ENCODE measurements at regions not wholly inside any gene's neighbourhood (a gene's known extent, or its start where the extent isn't known, plus 50 kb on each side); places are given as distances from the start of the nearest gene placed in this dataset.

- no peaks in the 10 kb centered on the region for H4K20me1 ChIP-seq (ENCODE audit: insufficient read depth, low read length)
- no peak overlapping the region for H3K4me2 ChIP-seq (ENCODE audit: low read depth, low read length)
- H3K9me3 ChIP-seq (ENCODE audit: low read length): peaks cover 10% of the 10 kb centered on the region; the same call in 1 of the 2 replicates
- ChIA-PET POLR2A (no interaction called here), CTCF (ENCODE audit: low intra/inter-chr PET ratio, low total read pairs) (no interaction called here)
- intact Hi-C loops (cut with micrococcal nuclease; ENCODE audit: unreplicated experiment) (no loop called here), in situ Hi-C loops (cut with HindIII; ENCODE audit: extremely low pct_ligation_motif_present, low pct_unique_long_range_greater_than_20kb) (loop anchor here (10.0 kb wide), 1 partner anchor 965 kb away; no protein-coding TSS in a partner anchor)
- H3K36me3 ChIP-seq (replicated peaks in 1 of 2; ENCODE audit: control insufficient read depth in 1 of 2, insufficient read depth in 2 of 2, low read length in 2 of 2): no peaks in the 10 kb centered on the region
- H3K79me2 ChIP-seq (ENCODE audit: insufficient read depth, low read length): no peaks in the 10 kb centered on the region
- H3K27me3 ChIP-seq (ENCODE audit: control insufficient read depth in 1 of 2, insufficient read depth in 2 of 2, low read length in 2 of 2): no peaks in the 10 kb centered on the region
- no peak for TF ChIP-seq GLMP (CRISPR knock-in tag; IDR thresholded peaks at IDR 0.05; ENCODE audit: borderline replicate concordance)
- no peak for TF ChIP-seq ETV5 (CRISPR knock-in tag; IDR thresholded peaks at IDR 0.05; ENCODE audit: borderline replicate concordance)
- no peak for TF ChIP-seq SIN3B (IDR thresholded peaks at IDR 0.05; ENCODE audit: low read length)
- TF ChIP-seq ZNF124 (CRISPR knock-in tag; IDR thresholded peaks at IDR 0.05): no peak
- no peak for TF ChIP-seq SNAPC2 (CRISPR knock-in tag; IDR thresholded peaks at IDR 0.05)
- TF ChIP-seq HNF4A (CRISPR knock-in tag; IDR thresholded peaks at IDR 0.05): 0 out of 2 replicates have a peak, but pooled peaks have one; percentile 7
- no CpG with 5 or more reads among the region's 1 CpG for WGBS (ENCODE audit: low lambda C conversion rate)
- H2AFZ ChIP-seq (ENCODE audit: low read length): no peak overlapping the region
- no peak overlapping the region for H3K9ac ChIP-seq (ENCODE audit: insufficient read depth, low read depth, low read length)
- ATAC-seq (peak; percentile 68; the same call in 2 of the 3 replicates), FAIRE-seq (no peak), DNase-seq (ENCODE audit: low spot score) (peak; percentile 2)
- H3K27ac ChIP-seq (ENCODE audit: extremely low read length, insufficient read depth, low read length): no peak overlapping the region
- no peak overlapping the region for H3K4me3 ChIP-seq (replicated peaks in 1 of 3; ENCODE audit: insufficient read depth in 1 of 3, low read depth in 2 of 3, low read length in 3 of 3)
- no TSS peak for BruUV-seq (replicated peaks)
- H3K4me1 ChIP-seq (ENCODE audit: insufficient read depth, low read length): no peaks in the 10 kb centered on the region
Observed at GRCh38 chr4:60209588-60209987, 990.5 kb upstream of the ADGRL3 start.

- Histone ChIP-seq H3K4me3 (replicated peaks in 1 of 3; ENCODE audit: insufficient read depth in 1 of 3, low read depth in 2 of 3, low read length in 3 of 3) (no peak overlapping the region), H3K9ac (ENCODE audit: insufficient read depth, low read depth, low read length) (no peak overlapping the region), H3K79me2 (ENCODE audit: insufficient read depth, low read length) (no peaks in the 10 kb centered on the region), H3K27me3 (ENCODE audit: control insufficient read depth in 1 of 2, insufficient read depth in 2 of 2, low read length in 2 of 2) (no peaks in the 10 kb centered on the region), H3K27ac (ENCODE audit: extremely low read length, insufficient read depth, low read length) (no peak overlapping the region), H3K36me3 (replicated peaks in 1 of 2; ENCODE audit: control insufficient read depth in 1 of 2, insufficient read depth in 2 of 2, low read length in 2 of 2) (no peaks in the 10 kb centered on the region), H3K4me1 (ENCODE audit: insufficient read depth, low read length) (no peaks in the 10 kb centered on the region), H3K9me3 (ENCODE audit: low read length) (no peaks in the 10 kb centered on the region), H2AFZ (ENCODE audit: low read length) (no peak overlapping the region), H3K4me2 (ENCODE audit: low read depth, low read length) (no peak overlapping the region), H4K20me1 (ENCODE audit: insufficient read depth, low read length) (no peaks in the 10 kb centered on the region)
- in situ Hi-C loops (cut with HindIII; ENCODE audit: extremely low pct_ligation_motif_present, low pct_unique_long_range_greater_than_20kb): no loop called here
- POLR2A ChIA-PET: no interaction called here
- CTCF ChIA-PET (ENCODE audit: low intra/inter-chr PET ratio, low total read pairs): no interaction called here
- FAIRE-seq: no peak
- WGBS (ENCODE audit: low lambda C conversion rate): 97% methylated on average over 2 of the region's 2 CpGs
- BruUV-seq (replicated peaks): no TSS peak
- no peak for ATAC-seq
- intact Hi-C loops (cut with micrococcal nuclease; ENCODE audit: unreplicated experiment): no loop called here
- no peak for DNase-seq (ENCODE audit: low spot score)
- TF ChIP-seq PHF21A (CRISPR knock-in tag; IDR thresholded peaks at IDR 0.05) (no peak), ZNF484 (CRISPR knock-in tag; IDR thresholded peaks at IDR 0.05; ENCODE audit: borderline replicate concordance, low read depth) (no peak), ZNF670 (CRISPR knock-in tag; IDR thresholded peaks at IDR 0.05; ENCODE audit: borderline replicate concordance) (no peak), NCOA2 (CRISPR knock-in tag; IDR thresholded peaks at IDR 0.05) (no peak), ELK4 (CRISPR knock-in tag; IDR thresholded peaks at IDR 0.05; ENCODE audit: borderline replicate concordance) (no peak), NR2C2 (CRISPR knock-in tag; IDR thresholded peaks at IDR 0.05; ENCODE audit: borderline replicate concordance) (no peak), LCORL (IDR thresholded peaks at IDR 0.05) (no peak), LCORL (CRISPR knock-in tag; IDR thresholded peaks at IDR 0.05) (no peak), ZNF772 (CRISPR knock-in tag; IDR thresholded peaks at IDR 0.05) (no peak), ZNF33B (CRISPR knock-in tag; IDR thresholded peaks at IDR 0.05) (no peak), ZSCAN12 (CRISPR knock-in tag; IDR thresholded peaks at IDR 0.05) (no peak), SRSF9 (IDR thresholded peaks at IDR 0.05; ENCODE audit: borderline replicate concordance, insufficient read depth, low read depth, low read length, poor library complexity, severe bottlenecking) (no peak), SNAPC5 (CRISPR knock-in tag; IDR thresholded peaks at IDR 0.05; ENCODE audit: borderline replicate concordance) (no peak), U2AF2 (IDR thresholded peaks at IDR 0.05; ENCODE audit: low read depth, low read length) (no peak)
Observed at GRCh38 chr4:60215906-60216305, 984.2 kb upstream of the ADGRL3 start.
